ENCODE measurements at regions not wholly inside any gene's neighbourhood (a gene's known extent, or its start where the extent isn't known, plus 50 kb on each side); places are given as distances from the start of the nearest gene placed in this dataset.

- no peak for DNase-seq
These were observed 472.6 kb upstream of the DEPDC1 start for GRCh38 chr1:68969441-68969840.

DNA sequence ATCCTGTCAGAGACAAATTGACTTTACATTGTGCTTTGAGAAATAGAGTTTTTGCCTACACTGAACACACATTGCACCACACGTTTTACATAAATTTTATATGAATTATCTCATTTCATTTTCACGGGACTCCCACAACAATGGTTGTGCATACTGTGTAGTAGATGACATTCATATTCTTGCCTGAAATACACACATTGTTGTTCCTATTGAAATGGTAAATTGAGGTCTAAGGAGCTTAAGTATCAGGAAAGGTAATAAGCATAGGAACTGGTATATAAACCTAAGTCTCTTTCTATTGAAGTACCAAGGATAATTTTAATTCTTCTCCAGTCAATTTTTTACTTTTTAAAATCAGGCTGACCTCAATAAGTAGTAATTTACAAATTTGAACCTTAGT, 473.7 kb upstream of the DEPDC1 start:
- no peak for DNase-seq

- no peak for DNase-seq
These were observed 476.8 kb upstream of the DEPDC1 start for GRCh38 chr1:68973459-68974244.

DNA sequence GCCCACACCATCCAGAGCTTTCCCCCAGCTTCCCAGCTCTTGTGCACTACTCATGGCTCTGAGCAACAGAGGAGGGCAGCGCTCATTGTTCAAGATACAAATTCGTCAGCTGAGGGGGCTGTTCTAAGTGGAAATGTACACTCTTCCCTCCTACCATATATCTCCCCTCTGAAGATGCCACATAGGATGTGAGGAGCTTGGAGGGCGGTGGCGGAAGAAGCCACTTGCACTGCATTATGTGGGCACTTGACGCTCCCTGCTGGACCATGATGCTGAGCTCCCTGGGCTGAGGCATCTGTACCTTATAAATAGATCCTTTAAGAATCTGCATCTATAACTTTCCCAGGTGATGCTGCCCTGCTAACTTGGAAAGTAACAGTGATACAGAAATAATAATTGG, 477.6 kb upstream of the DEPDC1 start:
- no peak for DNase-seq

DNA sequence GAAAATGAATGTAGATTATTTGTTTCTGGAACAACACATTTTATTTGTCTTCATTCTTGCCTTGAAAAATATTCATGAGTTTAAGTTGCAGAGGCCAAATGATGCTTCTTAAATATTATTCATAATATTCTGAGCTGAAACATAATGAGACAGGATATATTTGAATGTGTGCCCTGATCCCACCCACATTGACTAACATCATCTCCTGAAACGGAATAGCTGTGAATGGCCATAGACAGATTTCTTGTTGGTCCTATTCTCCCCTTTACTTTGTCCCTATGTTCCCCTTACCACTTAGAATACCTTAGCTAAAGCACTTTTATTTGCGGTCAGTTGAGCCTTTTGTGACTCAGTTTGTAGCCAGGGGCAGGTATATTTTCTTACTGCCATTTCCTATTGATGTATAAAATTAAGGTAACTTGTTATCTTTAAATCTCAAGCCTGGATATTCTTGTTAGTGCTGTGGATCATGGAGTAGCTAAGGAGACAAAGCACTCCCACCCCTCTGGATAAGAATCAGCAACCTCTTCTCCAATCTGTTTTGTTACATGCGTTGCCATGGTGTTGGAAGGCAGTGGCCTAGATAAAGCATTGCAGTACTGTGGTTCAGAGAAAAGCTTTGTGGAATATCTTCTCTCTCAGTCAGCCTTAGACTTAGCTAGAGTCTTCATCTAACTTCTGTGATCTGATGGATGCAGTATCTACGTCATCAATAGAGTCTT, 478.5 kb upstream of the DEPDC1 start:
- no peak for DNase-seq

- no peak for DNase-seq
These were observed 480.2 kb upstream of the DEPDC1 start for GRCh38 chr1:68976916-68977610.

- no peak for DNase-seq
These were observed 483.0 kb upstream of the DEPDC1 start for GRCh38 chr1:68979891-68980290.

DNA sequence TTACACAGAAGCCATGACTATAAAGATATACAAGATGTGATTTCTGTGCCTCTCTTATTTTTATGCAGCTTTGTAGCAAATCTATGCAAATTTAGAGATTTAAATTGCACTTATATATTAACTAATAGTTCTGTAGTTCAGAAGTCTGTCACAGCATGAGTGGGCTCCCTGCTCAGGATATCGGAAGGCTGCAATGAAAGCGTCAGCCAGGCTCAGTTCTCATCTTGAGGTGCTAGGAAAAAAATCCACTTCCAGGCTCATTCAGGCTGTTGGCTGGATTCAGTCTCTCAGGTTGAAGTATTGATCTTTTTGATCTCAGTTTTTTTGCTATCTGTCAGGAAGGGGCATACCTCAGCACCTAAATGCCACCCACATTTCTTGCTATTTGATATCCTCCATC, 487.4 kb upstream of the DEPDC1 start:
- DNase-seq = no peak

DNA sequence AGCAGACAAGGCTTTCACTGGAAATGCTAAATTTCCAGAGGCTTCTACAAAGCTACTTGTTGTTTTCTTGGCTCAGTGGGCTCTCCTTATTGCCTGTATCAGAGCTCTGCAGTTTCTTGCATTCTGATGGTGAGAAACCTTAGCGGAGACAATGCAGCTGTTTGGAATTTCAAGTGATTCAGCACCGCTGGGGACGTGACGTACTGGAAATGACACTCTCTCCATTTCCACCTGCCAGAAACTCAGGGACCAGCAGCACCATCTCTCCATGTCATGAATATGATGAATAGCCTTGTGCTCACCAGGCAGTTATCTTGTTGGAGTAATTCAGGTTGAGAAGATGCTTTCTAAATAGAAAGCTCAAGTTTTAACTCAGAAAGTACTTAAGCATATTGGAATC, 497.2 kb upstream of the DEPDC1 start:
- no peak for DNase-seq

GRCh38 chr1:69016468-69016867, 519.6 kb upstream of the DEPDC1 start:
- DNase-seq = no peak

DNA sequence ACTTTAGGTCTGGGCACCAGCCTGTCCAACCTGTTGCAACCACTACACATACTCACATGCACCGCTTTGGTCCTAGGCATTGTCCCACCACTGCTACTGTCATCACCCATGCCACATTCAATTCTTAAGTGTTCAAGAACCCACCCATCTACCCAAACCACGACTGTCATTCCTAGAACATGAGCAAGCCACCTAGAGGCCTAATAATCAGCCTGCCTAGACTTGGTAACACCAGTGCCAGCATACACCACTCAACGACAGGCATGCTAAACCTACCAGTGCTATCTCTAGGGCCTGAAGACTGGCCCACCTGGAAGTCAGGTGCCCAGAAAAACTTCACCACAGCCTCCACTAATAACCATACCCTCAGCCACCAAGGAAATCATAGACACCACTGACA, 532.8 kb upstream of the DEPDC1 start:
- DNase-seq = no peak

DNA sequence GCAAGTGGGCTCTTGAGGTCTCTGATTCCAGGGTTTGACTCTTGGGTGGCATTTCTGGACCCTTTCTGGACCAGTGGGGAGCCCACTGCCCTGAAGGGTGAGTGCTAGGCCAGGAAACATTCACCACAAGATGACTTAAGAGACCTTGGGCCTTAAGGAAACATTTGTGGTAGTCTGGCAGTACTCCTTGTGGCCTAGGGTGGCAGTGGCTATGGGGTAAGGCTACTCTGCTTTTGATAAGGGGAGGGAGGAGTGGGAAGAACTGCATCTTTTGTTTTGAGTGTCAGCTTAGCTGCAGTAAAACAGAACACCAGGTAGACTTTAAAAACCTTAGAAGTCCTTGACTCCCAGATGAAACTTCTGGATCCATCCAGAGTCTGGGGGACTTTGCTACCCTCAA, 529.3 kb upstream of the LRRC7 start:
- DNase-seq = no peak

GRCh38 chr1:69045572-69045971, 522.1 kb upstream of the LRRC7 start:
- no peak for DNase-seq

DNA sequence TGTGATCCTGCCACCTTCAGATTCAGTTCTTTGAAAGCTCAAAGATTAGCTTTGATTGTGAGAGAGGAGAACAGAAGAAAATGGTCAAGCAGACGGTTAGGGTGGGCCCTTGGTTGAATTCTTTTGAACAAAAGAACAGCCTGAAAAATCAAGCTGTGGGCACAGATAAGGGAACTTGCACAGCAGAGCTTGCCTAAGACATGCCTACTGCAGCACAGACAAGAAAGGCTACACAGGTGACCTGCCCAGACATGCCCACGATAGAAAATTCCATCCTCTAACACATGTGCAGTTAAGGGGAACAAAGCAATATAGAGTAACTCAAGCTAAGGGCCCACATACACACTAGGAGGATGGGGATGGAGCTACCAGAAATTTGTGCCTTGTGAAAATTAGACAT, 512.5 kb upstream of the LRRC7 start:
- DNase-seq = no peak

- no peak for DNase-seq
These were observed 509.3 kb upstream of the LRRC7 start for GRCh38 chr1:69058454-69058853.

- DNase-seq = no peak
These were observed 496.9 kb upstream of the LRRC7 start for GRCh38 chr1:69070660-69071373.

DNA sequence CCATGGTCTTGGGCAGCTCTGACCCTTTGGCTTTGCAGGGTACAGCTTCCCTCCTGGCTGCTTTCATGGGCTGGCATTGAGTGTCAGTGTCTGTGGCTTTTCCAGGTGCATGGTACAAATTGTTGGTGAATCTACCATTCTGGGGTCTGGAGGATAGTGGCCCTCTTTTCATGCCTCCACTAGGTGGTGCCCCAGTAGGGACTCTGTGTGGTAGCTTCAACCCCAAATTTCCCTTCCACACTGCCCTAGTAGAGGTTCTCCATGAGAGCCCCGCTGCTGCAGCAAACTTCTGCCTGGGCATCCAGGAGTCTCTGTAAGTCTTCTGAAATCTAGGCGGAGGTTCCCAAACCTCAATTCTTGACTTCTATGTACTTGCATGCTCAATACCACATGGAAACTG, 494.5 kb upstream of the LRRC7 start:
- no peak for DNase-seq

- no peak for DNase-seq
These were observed 491.1 kb upstream of the LRRC7 start for GRCh38 chr1:69076631-69077030.

GRCh38 chr1:69077198-69077597, 490.5 kb upstream of the LRRC7 start:
- no peak for DNase-seq

- no peak for DNase-seq
These were observed 490.1 kb upstream of the LRRC7 start for GRCh38 chr1:69077633-69078032.

GRCh38 chr1:69081668-69082067, 486.1 kb upstream of the LRRC7 start:
- DNase-seq = no peak

- DNase-seq = no peak
These were observed 485.4 kb upstream of the LRRC7 start for GRCh38 chr1:69082312-69082711.

DNA sequence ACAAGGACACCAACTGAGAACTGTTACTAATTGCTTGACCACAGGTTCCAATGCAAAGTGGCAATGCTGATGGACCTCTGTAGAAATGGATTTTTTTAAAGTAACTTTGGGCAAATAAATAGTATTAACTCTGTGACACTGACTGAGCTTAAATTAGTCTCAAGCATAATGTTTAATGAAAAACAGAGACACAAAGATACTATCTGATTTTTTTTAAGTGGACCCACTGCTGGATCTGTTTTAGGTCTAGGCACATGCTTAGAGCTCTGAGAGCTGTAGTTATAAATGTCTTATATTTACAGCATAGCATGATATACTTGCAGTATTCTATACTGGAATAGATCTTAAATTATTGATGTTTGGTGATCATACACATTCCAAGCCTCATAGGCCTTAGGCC, 481.6 kb upstream of the LRRC7 start:
- no peak for DNase-seq

Data from NCI-H2081 (cell line).